A172 (cell line): ENCODE measurements at regions not wholly inside any gene's neighbourhood (a gene's known extent, or its start where the extent isn't known, plus 50 kb on each side); places are given as distances from the start of the nearest gene placed in this dataset.
"Not testable (repeated sequence)": the region's sequence is repeated elsewhere in the genome, so short reads cannot be mapped to it uniquely, and the experiment has no call there.

Experiments
- DNase-seq: peaks from one replicate; pipeline ENCODE4 v3.0.0-alpha.2; 2015; ENCODE audit warnings: low spot score

DNA sequence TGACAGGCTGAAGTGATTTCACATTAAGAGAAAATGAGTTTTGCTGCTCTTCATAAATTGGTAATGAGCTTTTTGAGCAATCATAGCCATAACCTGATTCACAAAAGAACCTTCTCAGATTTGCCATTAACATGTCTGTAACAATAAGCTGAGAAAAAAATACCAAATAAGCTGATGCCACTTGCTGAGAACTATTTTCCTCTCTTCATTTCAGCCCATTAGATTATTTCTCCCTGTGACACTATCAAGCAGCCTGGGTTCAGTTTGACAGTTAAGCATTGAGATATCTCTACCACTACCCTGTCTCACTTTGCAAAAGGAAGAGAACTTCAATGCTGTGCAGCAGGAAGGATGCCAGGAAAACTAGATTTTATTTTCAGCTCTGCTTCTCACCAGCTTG lies 673.9 kb downstream of the TRIB2 start:
- no peak for DNase-seq

DNA sequence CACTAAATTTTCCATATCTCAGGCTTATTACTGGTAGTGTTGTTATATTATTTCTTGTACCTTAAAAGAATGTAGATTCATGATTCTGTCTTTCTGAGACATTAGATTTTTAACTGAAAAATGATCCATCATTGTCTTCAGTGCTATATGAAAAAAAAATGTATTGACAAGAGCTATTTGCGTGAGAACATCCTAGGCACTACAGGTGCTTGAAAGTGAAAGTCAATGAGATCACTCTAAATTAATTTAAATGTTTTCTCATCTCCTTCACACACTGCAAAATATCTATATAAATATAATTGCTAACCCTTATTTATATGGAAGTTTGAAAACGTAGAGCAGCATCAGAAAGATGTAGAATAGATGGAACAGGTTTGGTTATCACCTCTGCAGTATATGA lies 684.6 kb downstream of the TRIB2 start:
- no peak for DNase-seq

- peak; percentile 23 for DNase-seq
Measured at GRCh38 chr2:13413989-13414388, 697.3 kb downstream of the TRIB2 start.

DNA sequence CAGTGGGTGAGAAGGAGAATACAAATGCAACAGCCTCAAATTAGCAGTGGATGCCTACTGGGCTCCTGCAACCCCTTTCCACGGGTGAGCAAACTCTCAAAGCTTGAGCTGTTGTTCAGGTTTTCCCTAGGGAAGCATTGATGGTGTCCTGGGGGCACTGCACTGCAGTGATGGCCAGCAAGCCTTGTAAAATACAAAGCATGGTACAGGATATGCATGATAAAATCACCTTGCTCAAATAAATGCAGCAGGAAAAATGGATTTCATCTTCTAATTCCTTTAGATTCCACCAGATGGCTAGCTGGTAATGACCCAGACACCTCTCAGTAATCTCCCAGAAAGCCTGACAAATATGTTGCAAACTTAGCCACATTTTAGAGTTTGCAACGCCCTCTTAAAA lies 698.2 kb downstream of the TRIB2 start:
- DNase-seq = no peak

- no peak for DNase-seq
Measured at GRCh38 chr2:13433954-13434353, 717.2 kb downstream of the TRIB2 start.

DNA sequence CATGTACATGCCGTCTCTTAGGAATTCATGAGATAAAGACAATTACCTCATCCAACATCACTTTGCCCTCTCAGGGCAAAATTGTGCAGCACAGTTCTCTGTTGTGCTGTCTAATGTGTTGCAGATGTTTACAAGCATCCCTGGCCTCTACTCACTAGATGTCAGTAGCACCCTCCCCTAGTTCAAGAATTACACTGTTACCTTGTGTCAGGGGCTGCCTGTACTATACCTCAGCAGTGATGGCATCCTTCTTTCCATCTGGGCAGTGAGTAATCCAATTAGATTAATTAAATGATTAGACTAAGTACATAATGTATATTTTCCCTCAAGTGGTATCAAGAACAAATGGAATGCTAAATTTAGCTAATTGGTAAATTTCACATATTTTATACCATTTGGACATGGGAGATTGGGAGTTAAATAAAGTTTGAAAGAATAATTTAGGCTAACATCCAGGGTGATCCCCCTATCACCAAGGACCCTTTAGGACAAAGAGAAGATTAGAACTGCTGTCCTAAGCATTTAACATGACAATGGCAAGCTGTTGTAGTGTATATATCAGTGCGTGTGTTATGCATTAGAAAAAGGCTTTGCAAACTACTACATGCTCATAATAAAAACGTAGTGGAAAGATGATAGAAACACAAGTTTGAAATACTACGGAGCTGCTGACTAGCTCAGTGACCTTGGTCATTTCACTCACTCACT lies 727.0 kb downstream of the TRIB2 start:
- not testable (repeated sequence) for DNase-seq

DNA sequence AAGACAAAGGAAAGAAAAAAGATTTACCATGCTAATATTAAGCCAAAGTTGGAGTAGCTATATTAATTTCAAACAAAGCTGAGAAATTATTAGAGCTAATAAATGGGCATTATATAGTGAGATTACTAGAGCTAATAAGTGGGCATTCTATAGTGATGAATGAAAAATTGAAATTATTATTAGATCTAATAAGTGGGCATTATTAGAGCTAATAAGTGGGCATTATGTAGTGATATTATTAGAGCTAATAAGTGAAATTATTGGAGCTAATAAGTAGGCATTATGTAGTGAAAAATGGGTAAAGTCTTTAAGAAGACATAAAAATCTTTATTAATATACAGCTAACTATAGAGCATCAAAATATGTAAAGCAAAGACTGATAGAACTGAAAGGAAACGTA lies 745.7 kb downstream of the TRIB2 start:
- no peak for DNase-seq

GRCh38 chr2:13466076-13466475 lies 749.3 kb downstream of the TRIB2 start:
- no peak for DNase-seq

GRCh38 chr2:13474538-13474937 lies 757.8 kb downstream of the TRIB2 start:
- no peak for DNase-seq

DNA sequence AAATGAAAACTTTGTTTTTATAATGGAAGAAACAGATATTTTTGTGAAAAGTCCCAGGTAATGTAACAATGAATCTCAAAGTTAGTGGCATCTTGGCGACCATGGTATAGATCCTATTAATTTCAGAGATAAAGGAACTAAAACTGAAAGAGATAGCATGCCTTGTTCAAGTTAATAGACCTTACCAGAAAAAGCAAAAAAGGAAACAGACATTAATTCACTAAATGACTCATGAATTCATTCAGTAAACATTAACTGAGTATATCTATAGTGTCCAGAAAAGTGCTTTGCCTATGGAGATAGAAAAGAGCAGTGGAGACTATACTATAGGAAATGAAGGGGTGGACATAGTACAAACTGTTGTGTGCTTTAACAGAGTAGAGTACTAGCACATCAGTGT lies 763.3 kb downstream of the TRIB2 start:
- no peak for DNase-seq

GRCh38 chr2:13481201-13481600 lies 764.5 kb downstream of the TRIB2 start:
- DNase-seq = peak; percentile 70

GRCh38 chr2:13485256-13485655 lies 768.5 kb downstream of the TRIB2 start:
- no peak for DNase-seq

DNA sequence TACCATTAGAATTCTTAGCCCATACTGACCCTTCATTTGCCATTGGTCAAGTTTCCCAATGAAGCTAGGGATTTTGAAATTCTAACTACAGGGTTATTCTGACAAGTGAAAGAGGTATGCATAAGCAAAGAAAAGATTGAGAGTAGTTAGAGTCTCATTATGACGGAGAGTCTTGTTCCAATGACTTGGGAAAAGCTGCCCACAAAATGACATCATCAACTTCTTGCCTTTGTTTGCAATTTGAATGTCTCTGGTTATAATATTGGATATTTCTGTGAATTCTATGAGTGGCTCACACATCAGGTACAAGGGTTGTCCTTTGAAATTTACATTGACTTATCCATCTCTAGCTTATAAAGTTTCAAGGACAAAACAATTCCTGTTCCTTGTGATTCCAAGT lies 772.2 kb downstream of the TRIB2 start:
- no peak for DNase-seq

- DNase-seq = no peak
Measured at GRCh38 chr2:13492262-13492661, 775.5 kb downstream of the TRIB2 start.

DNA sequence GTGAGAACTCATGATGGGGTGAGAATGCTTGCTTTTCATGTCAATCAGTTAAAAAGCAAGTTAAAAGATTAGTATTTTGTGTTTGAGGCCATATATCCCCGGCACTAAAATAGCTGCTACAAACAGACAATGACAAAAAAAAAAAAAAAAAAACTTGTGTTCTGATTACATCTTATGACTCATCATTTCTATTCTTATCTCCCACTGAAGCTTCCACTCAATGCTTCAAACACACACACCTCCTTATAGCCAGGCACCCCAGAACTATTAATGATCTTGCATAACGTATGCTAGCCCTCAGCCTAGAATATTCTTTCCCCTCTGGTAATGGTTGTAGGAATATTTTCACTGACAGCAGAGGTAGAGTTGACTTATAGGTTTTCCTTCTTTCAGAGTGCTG lies 778.3 kb downstream of the TRIB2 start:
- DNase-seq = no peak

- no peak for DNase-seq
Measured at GRCh38 chr2:13504808-13505207, 788.1 kb downstream of the TRIB2 start.

GRCh38 chr2:13508671-13509070 lies 791.9 kb downstream of the TRIB2 start:
- DNase-seq = no peak

DNA sequence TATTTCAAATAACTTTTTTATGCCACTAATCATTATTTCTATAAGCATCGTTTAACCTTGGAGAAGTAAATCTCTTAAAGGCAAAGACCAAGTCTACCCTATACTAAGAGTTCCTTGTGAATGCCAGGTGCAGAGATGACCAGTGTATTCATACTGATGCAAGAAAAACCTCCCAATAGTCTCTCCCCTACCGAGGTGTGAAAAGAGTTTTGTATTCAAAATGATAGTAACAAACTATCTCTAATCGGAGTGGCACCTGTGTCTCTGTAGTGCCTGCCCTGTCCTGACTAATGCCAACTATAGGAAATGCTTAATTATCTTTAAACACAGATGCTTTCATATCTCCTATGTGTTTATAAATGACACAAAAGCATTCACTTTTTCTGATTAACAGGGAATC lies 798.5 kb downstream of the TRIB2 start:
- DNase-seq = no peak

DNA sequence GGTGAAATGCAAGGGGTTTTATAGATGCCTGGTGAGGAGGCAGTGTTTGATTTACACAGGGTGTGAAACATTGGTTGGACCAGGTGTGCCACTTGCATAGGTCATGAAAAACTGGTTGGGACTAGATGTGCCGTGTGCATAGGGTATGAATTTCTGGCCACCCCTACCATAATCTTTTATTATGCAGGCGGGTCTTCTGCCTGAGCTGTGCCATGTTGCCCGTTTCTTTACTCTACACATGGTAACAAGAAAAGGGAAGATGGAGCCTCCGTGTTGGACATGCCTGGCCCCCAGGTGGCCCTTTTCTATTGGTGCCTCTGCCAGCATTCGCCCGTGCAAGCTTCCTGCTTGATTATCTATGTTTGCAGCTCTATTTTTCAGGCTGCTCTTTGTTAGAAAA lies 805.4 kb downstream of the TRIB2 start:
- no peak for DNase-seq

- DNase-seq = peak; percentile 66
Measured at GRCh38 chr2:13522917-13523821, 806.4 kb downstream of the TRIB2 start.

DNA sequence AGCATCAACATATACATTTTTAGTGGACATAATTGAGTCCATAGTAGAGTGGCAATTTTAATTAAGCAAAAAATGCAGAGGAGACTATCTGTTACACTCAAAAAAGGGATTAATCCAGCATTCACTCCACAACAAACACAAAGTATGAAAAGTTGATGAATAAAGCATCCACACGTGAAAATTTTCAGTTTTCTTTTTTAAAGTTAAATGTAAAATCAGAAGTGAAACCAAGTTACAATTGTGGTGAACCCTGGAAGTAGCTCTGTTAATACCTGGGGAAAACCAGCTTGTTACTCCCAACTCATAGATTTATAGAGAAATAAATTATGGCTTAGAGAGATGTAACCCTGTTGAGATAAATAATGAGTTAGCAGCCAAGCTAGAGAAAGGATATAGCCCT lies 807.8 kb downstream of the TRIB2 start:
- DNase-seq = no peak

DNA sequence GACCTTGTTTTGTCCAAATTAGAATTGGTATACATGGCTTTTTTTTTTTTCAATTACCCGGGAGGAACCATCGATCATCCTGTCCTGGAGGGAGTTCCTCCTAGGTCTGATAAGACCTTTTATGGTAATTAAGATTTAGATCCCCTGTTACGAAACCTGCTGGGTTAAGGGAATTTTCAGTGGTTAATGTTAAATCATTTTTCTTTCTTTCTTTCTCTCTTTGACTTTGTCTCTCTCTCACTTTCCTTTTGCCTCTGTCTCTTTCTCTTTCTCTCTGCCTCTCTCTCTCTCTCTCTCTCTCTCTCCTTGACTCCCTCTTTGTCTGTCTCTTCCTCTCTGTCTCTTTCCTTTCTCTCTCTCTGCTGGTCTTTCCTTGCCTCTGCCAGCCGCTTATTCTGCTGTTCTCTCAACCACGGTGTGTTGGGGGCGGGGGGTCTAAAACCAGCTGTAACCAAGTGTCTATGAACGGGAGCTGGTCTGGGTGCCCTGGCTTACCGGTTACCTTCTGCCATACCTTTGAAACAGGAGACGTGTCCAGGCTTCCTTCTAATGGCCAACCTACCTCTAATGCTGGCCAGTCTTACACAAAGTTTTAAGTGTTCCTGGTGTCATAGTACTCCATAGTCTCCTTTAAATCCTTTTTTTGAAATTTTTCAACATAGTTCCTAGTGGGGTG lies 815.1 kb downstream of the TRIB2 start:
- not testable (repeated sequence) for DNase-seq
